ACHN (cell line): ENCODE measurements at regions not wholly inside any gene's neighbourhood (a gene's known extent, or its start where the extent isn't known, plus 50 kb on each side); places are given as distances from the start of the nearest gene placed in this dataset.

ENCODE experiments used
- DNase-seq: peaks from one replicate; pipeline ENCODE4 v3.0.0-alpha.2; 2015
- in situ Hi-C: cut with HindIII; loops from 2 replicates; pipeline ENCODE4 v1.10.0; 2017; ENCODE audit warnings: low sequenced_read_pairs, low pct_ligation_motif_present, low pct_unique_long_range_greater_than_20kb

DNA sequence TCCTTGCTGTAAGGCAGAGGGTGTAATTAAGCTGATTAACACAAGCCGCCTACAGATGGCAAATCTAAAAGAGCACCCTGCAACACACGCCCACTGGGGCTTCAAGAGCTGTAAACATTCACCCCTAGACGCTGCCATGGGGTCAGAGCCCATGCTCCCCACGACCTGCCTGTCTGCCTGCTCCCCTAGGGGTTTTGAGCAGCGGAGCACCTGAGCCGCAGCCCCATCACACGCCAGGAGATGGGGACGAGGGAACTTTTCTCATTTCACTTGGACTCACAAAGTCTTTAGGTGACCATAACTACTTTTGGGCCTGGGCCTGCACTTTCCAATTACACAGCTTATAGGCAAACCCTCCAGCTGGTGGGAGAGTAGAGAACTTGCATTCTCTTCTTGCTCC lies 99.0 kb upstream of the SOX4 start:
- in situ Hi-C loops: no loop called here
- no peak for DNase-seq

DNA sequence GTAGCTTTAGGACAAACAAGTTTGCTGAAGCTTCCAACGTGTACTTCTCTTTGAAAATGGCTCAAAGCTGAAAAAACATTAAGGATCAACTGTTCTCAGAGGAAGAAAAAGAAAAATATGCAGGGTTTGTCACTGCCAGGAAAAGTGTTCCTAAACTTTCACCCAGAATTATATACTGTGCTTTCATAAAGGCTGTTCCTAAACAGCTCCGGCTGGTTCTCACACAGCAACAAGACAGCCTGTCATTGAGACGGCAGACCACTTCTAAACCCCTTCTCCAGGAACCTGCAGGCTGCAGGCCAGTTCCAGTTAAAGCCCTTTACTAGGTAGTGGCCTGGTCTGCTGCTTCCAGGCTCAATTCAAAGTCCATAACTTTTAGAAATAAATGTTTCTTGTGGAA lies 97.4 kb upstream of the SOX4 start:
- DNase-seq: no peak
- in situ Hi-C loops: no loop called here

DNA sequence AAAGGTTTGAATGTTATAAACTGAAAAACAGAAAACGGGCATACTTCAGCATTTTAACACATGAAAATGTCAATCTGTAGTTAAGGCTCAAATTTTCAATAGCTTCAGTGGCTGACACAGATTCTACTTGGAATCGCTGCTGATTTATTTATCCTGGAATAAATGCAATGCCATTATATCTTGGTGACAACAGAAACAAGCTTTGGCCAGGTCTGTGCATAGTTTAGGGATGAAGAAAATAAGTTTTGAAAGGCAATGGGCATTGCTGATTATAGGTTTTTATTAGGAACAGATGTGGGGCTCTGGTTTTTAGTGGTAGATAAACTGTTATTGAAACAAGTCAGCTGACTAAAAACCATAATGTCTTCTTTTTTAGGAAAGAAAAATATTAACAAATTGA lies 96.8 kb upstream of the SOX4 start:
- in situ Hi-C loops: no loop called here
- no peak for DNase-seq

DNA sequence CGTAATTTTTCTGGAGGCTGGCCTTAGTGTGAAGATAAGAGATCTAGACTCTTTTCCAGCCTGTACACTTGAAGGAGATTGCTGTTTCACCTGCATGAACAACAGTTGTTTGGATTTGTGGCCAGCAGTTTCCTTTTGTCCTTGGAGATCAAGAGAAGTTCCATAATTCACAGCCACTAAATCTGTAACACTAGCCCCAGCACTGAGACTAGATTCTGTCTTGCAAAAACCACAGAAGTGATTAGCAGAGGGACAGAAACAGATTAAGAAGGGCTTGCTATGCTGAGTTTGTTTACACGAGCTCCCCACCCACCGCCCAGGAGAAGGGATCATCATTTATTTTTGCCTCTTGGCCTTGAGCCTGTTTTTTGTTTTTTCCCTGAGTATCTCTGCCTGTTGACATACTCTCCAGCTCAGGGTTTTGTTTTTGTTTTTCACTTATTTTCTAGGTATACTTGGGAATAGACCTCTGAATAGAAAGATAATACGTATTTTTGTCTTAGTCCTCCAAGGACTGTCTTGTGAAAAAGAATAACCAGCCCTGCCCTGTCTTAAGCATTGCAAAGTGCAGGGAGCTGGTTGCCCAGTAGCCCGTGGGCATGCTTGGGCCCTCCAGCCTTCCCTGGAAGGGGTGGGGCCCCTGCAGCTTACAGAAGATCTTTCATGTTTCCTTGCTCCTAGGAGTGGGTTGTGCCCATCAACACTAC lies 93.1 kb upstream of the SOX4 start:
- in situ Hi-C loops: no loop called here
- no peak for DNase-seq

DNA sequence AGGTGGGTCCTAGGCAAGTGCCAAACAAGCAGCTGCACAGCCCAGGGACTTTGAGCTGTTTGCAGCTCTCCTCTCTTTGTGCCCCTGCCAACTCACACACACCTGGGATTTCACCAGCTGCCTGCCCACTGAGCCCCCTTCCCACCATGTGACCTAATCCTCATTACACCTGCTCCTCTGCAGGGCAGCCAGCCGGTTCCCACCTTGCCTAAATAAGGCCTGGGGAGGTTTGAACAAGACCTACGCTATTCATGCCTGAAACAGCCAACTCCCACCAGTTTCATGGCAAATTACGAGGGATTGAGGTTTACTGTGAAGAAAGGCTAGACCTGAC lies 92.6 kb upstream of the SOX4 start:
- in situ Hi-C loops: no loop called here
- DNase-seq: no peak

DNA sequence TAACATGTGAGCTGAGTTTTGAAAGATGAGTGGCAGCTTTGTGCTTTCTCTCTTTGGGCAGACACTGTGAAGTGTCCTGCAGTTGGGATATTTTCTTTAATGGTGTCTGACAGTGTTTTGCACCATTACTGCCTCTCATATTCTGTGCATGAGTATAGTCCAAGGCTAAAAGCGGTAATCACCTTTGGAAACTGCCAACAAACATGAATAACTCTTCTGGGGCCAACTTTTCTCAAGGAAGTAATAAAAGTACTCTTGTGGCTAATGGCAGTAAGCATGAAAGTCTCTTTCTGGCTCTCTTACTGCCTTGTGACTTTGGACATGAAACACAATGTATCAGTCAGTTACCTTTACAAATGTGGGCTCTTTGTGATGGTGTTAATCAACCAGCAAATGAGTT lies 91.7 kb upstream of the SOX4 start:
- no peak for DNase-seq
- in situ Hi-C loops: no loop called here

DNA sequence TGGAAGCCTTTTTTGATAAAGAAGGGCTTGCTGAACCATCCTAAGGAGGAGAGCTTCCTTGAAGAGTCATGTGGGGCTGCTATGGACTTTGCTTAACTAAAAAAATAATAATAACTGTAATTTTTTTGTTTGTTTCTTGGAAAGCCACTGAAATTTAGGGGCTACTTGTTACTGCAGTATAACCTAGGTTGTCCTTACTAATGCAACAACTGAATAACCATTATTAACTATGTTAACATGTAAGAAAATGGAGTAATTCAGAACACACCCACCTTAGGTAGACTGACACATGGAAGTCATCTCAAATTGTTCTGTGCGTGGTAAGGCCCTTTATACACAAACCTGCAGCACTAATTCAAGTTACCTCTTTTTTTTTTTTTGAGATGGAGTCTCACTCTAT lies 90.9 kb upstream of the SOX4 start:
- DNase-seq: no peak
- in situ Hi-C loops: no loop called here

DNA sequence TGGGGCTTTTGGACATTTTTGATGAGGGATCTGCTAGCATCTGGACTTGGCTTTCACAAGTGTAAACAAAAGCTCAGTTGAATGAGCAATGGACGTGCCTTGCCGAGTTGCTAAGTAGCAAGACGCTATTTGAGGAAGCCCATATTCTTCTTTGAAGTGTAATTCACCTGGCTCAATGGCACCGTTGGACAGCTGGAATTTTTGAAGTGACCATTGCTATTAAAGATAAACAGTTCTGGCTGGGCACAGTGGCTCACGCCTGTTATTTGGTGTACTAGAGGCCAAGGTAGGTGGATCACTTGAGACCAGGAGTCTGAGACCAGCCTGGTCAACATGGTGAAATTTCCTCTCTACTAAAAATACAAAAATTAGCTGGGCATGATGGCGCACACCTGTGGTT lies 88.8 kb upstream of the SOX4 start:
- in situ Hi-C loops: no loop called here
- no peak for DNase-seq

DNA sequence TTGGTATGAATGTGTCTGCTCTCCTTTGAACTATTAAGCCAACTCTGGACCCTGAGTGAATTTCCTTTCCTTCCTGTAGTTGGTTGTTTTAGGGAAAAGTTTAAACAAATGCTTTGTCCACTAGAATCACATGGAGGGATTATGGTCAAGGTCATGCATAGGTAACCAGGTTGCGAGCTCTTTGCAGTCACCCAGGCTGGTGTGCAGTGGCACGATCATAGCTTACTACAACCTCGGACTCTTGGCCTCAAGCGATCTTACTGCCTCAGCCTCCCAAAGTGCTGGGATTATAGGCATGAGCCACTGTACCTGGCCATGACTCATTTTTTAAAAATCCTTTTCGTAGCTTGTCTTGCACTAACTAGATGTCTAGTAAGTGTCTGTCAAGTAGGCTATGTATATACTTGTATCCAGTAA lies 88.0 kb upstream of the SOX4 start:
- DNase-seq: no peak
- in situ Hi-C loops: no loop called here

DNA sequence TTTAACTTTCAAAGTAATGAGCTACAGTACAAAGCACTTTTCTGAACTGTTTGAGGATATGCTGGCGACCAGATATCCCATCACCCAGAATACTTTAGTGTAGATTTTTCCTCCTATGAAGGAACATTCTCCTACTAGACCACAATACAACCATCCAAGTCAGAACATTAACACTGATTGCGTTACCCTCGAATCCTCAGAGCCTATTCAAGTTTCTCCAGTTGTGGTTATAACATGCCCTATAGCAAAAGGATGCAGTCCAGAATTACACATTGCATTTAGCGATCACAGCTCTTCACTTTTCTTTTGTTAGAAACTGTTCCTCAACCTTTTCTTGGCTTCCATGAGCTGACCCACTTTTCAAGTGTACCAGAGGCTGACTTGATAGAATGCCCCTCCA lies 87.4 kb upstream of the SOX4 start:
- in situ Hi-C loops: no loop called here
- DNase-seq: no peak

DNA sequence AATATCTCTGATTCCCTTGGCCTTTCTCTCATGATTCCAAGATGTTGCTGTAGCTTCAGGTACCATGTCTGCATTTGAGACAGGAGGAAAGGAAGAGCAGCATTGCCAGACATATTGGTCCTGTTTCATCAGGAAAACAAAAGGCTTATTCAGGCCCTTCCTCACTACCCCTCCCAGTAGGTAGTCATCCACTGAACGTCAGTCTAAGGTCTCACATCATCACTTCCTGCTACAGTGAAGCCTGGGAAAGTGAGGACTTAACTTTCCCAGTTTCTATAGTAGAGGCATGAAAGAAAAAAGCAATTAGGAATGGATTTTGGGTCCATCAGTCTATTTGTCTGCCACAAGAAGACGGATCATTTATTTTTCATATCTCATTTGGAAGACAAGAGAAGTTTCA lies 85.7 kb upstream of the SOX4 start:
- in situ Hi-C loops: no loop called here
- DNase-seq: no peak

DNA sequence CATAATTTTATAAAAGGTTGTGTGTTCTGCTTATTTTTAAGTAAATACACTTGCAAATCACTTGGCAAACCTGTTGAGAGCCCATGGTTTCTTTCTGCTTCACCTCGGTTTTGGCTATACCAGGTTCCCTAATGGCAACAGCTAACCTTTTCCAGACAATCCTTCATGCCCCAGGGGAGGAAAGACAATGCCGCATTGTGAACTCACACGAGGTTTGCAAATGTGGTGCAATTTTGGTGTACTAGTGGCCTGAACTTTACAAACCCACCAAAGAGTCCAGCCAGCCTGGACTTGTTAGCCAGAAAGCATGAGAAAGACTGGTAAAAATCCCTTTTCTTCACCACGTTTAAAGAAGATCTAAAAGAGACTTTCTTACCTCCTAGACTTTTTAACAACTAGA lies 84.8 kb upstream of the SOX4 start:
- in situ Hi-C loops: no loop called here
- DNase-seq: no peak

DNA sequence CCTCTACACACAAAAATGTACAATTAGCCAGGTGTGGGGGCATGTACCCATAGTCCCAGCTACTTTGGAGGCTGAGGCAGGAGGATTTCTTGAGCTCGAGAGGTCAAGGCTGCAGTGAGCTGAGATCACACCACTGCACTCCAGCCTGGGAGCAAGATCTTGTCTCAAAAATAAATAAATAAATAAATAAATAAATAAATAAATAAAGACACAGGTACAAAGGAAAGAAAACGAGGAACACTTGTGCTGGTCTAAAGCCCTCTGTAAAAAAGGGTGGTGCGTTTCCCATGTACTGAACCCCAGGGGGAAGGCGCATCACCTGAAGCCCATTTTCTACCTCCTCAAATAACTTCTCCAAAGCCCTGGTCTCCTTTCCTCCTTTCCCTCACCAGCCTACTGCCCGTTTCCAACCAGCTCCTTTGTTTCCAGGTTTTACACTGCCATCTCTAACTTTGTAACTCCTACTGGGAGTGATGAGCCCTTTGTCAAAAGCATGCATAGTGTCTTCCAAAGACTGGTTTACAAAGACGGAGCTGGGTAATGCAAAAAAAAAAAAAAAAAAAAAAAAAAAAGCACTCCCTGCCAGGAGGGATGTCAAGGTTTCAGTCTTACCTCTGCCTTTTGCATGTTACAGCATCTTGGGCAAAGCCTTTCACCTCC lies 81.5 kb upstream of the SOX4 start:
- in situ Hi-C loops: no loop called here
- no peak for DNase-seq

DNA sequence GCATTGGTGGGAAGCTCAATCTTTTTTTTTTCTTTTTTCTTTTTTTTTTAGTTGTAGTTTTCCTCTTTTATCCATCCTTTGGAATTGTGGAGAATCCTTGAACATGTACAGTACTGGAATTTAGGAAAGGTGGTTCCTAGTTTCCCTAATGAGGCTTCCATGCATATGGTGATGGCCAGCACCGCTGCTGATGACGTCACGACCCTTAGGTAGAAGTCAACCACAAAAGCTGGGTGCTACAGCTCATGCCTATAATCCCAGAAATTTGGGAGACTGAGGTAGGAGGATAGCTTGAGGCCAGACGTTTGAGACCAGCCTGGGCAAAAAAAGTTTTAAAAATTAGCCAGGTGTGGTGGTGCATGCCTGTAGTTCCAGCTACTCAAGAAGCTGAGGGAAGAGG lies 79.3 kb upstream of the SOX4 start:
- DNase-seq: no peak
- in situ Hi-C loops: no loop called here

DNA sequence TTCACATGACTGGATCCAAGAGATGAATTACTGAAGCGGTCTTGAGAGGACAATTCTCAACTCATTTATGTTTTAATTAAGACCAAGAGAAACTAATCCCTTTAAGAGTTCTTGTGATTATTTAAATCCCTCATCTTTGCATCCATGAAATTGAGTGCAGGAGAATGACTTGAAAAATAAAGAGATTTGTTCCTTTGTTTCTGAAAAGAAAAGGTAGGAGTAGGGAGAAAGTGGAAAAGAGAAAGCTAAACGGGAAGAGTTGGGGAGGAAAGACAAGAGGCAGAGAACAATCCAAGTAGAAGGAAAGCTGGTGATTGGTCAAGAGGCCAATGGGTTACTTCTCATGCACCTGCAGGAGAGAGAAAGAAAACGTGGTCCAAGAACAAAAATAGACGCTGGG lies 75.2 kb upstream of the SOX4 start:
- DNase-seq: no peak
- in situ Hi-C loops: no loop called here

DNA sequence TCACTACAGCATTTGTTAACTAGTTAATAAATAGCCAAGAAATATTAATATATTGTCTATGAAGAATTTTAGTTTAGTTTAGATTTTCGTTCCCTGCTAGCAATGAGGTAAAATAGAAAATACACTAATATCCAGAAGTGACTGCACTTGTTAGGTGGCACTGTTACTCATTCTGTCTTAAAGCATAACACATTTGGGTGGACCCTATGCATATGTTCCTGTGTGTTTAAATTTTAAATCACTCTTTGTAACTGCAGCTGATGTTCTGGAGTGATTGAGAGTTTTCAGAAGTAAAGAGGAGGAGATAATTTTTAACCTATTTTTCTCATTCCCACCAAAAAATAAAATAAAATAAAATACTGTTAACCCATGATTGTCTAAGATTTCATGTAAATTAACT lies 73.9 kb upstream of the SOX4 start:
- no peak for DNase-seq
- in situ Hi-C loops: no loop called here

DNA sequence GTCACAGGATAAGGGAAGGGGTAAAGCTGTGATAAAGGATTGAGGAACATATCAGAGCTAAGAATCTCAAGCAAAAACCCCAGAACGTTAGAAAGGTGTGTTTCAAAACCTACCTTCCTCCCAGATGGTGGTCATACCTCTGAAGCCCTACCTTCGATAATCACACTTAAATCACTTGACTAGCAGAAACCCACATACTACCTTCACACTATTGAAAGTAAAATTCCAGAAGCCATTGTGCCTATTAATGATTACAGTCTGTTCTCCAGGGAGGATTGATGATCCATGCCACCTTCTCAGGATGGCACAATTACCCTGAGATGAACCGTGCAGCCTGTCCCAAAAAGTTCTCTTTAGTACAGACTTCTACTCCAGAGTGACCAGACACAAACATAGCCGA lies 72.3 kb upstream of the SOX4 start:
- no peak for DNase-seq
- in situ Hi-C loops: no loop called here

DNA sequence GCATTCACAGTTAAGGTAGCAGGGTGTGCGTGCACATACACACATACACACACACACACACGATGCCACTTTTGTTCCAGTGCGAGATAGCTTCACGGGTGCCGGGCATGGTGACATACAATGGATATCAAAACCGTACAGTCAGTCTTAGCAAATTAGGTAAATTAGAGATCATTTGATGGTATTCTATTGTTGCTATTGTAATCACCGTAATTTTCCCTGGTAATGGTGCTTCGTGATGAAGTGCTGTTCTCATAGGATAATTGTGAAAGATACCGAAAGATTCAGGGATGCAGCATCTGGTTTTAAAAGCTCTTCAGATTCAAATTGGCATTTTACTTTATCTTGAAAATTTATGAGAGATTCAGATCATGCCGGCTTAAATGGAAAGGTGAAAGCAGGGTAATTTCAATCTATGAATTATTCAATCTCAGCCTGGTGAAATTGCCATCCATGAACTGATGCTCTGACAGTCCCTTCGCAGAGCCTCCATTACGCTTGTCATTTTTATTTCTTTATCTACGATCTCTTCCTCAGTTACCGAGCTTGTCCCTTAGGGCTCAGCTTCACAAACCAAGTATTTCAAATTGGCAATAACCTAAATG lies 71.3 kb upstream of the SOX4 start:
- in situ Hi-C loops: no loop called here

DNA sequence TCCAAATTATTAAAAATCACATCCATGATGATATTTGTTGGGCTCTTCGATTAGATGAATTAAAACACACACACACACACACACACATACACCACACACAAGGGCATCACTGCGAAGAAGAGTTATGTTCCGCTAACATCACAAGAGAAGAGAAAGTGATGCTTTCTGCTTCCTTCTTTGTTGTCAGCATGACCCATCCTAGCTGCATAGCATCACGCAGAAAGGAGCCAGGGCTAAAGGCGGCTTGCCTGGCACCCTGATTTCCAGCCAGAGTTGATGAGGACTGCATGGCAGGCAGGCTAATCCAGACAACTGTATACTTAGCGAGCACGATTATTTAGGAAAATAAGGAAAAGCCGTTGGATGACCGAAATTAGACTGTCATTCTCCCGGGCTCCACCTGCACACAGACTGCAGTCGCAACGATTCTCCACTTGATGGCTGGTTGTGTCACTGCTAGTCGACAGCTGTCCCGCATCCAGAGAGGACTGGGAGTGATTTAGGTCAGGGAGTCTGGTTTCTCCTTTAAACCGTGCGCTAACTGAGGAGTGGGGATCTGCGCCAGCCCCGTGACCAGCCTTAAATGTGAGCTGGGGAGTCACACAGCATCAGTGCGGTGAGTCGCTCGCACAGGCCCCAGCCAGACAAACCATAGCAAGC lies 70.6 kb upstream of the SOX4 start:
- DNase-seq: no peak

More for the DNA sequence above, 71.3 kb upstream of the SOX4 start:
- DNase-seq: no peak

DNA sequence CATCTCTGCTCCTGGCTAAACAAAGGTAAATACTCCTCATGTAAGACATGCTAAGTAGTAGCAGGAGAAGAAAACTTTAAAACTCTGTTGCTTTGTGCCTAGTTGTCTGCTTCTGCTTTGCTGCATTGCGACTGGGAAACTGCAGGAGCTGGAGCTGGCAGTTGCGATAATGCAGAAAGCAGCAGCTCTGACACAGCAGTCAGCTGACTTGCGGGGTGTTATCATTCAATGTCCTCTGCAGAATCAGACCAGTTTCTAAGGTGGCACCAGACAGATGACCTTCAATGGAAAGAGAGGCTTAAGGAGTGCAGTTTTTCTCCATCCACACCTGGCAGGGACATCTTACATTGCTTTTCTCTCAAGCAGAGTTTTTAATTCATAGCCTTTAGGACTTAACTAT lies 69.9 kb upstream of the SOX4 start:
- in situ Hi-C loops: no loop called here
- DNase-seq: no peak

More for the DNA sequence above, 70.6 kb upstream of the SOX4 start:
- in situ Hi-C loops: no loop called here
